Calu3 (cell line): ENCODE measurements at regions not wholly inside any gene's neighbourhood (a gene's known extent, or its start where the extent isn't known, plus 50 kb on each side); places are given as distances from the start of the nearest gene placed in this dataset.

Source experiments
- BruUV-seq: library from RNA; stranded (reverse); fragments of 400-500 nt; replicated peaks from 2 replicates; lab custom pipeline; 2021; lab: Mats Ljungman, UMichigan
- CTCF ChIA-PET: fragments of 300-600 bp; sonication (Branson Sonifier 250); formaldehyde crosslinking; loops from one replicate; lab custom pipeline; 2022; ENCODE audit warnings: antibody characterized with exemption; lab: Charles Lee
- DNase-seq: peaks from one replicate; pipeline ENCODE4 v3.0.0; 2022
- H3K27ac Mint-ChIP-seq: one replicate; pipeline ENCODE4 v1.8.0; 2022; ENCODE audit warnings: mixed read lengths; ENCODE audit not compliant: unreplicated experiment
- H3K27me3 Mint-ChIP-seq: one replicate; pipeline ENCODE4 v1.8.0; 2022; ENCODE audit warnings: mixed read lengths; ENCODE audit not compliant: unreplicated experiment
- H3K36me3 Mint-ChIP-seq: one replicate; pipeline ENCODE4 v1.8.0; 2022; ENCODE audit warnings: mild to moderate bottlenecking, moderate library complexity, mixed read lengths; ENCODE audit not compliant: insufficient read depth, unreplicated experiment
- H3K4me1 Mint-ChIP-seq: one replicate; pipeline ENCODE4 v1.8.0; 2022; ENCODE audit warnings: mild to moderate bottlenecking, low read depth, mixed read lengths; ENCODE audit not compliant: unreplicated experiment
- H3K4me3 Mint-ChIP-seq: one replicate; pipeline ENCODE4 v1.8.0; 2022; ENCODE audit warnings: mild to moderate bottlenecking, low read depth, moderate library complexity, mixed read lengths; ENCODE audit not compliant: unreplicated experiment
- H3K9me3 Mint-ChIP-seq: one replicate; pipeline ENCODE4 v1.8.0; 2022; ENCODE audit warnings: low read depth, mixed read lengths; ENCODE audit not compliant: unreplicated experiment
- CTCF ChIP-seq: fragments of 200-600 bp; IDR thresholded peaks from one replicate; pipeline ENCODE4 v1.8.0; 2022; ENCODE audit warnings: antibody characterized with exemption; ENCODE audit not compliant: unreplicated experiment
- intact Hi-C: fragments of 100-400 bp; cut with micrococcal nuclease; formaldehyde crosslinking; loops from one replicate; pipeline ENCODE4 v1.10.0; 2022; ENCODE audit not compliant: unreplicated experiment

- Mint-ChIP-seq H3K27me3 (no peaks in the 10 kb centered on the region), H3K4me1 (no peaks in the 10 kb centered on the region), H3K9me3 (peaks cover 3% of the 10 kb centered on the region), H3K27ac (no peak overlapping the region), H3K4me3 (no peak overlapping the region), H3K36me3 (no peaks in the 10 kb centered on the region)
- DNase-seq = no peak
- CTCF ChIA-PET = no interaction called here
- BruUV-seq = no TSS peak
- intact Hi-C loops = no loop called here
- TF ChIP-seq CTCF = no peak
These were observed 1679.1 kb upstream of the PCDH20 start for GRCh38 chr13:63094717-63095116.

- no TSS peak for BruUV-seq
- no peak overlapping the region for H3K27ac Mint-ChIP-seq
- TF ChIP-seq CTCF = no peak
- DNase-seq = no peak
- CTCF ChIA-PET = no interaction called here
- H3K27me3 Mint-ChIP-seq = no peaks in the 10 kb centered on the region
- peaks cover 3% of the 10 kb centered on the region for H3K9me3 Mint-ChIP-seq
- H3K36me3 Mint-ChIP-seq = no peaks in the 10 kb centered on the region
- intact Hi-C loops = no loop called here
- H3K4me1 Mint-ChIP-seq = no peaks in the 10 kb centered on the region
- H3K4me3 Mint-ChIP-seq = no peak overlapping the region
These were observed 1678.3 kb upstream of the PCDH20 start for GRCh38 chr13:63093907-63094469.

GRCh38 chr13:63092456-63092855 lies 1676.8 kb upstream of the PCDH20 start:
- Mint-ChIP-seq H3K9me3 (peaks cover 3% of the 10 kb centered on the region), H3K4me3 (no peak overlapping the region), H3K36me3 (no peaks in the 10 kb centered on the region), H3K4me1 (no peaks in the 10 kb centered on the region), H3K27me3 (no peaks in the 10 kb centered on the region), H3K27ac (no peak overlapping the region)
- no peak for DNase-seq
- no peak for TF ChIP-seq CTCF
- CTCF ChIA-PET = no interaction called here
- intact Hi-C loops = no loop called here
- BruUV-seq = no TSS peak

- Mint-ChIP-seq H3K27ac (no peak overlapping the region), H3K4me1 (no peaks in the 10 kb centered on the region), H3K9me3 (no peaks in the 10 kb centered on the region), H3K27me3 (no peaks in the 10 kb centered on the region), H3K36me3 (no peaks in the 10 kb centered on the region), H3K4me3 (no peak overlapping the region)
- no TSS peak for BruUV-seq
- no peak for DNase-seq
- no peak for TF ChIP-seq CTCF
- intact Hi-C loops = no loop called here
- CTCF ChIA-PET = no interaction called here
These were observed 1674.9 kb upstream of the PCDH20 start for GRCh38 chr13:63090524-63090923.
